SU-DHL-6 (cell line): ENCODE measurements at regions not wholly inside any gene's neighbourhood (a gene's known extent, or its start where the extent isn't known, plus 50 kb on each side); places are given as distances from the start of the nearest gene placed in this dataset.
A peak's percentile ranks its signal among the peaks of the same experiment; 100 is the strongest.

Source experiments
- H2AFZ ChIP-seq: fragments of 200-600 bp; sonication (generic); 2 replicates; pipeline ENCODE4 v1.6.1; 2014; ENCODE audit warnings: low read depth, mild to moderate bottlenecking, moderate library complexity, mixed read lengths, antibody characterized with exemption, low read length; ENCODE audit not compliant: severe bottlenecking
- H3F3A ChIP-seq: fragments of 200-600 bp; shearing (Covaris generic); 2 replicates; pipeline ENCODE4 v1.6.0; 2016; ENCODE audit warnings: antibody characterized with exemption, mild to moderate bottlenecking; ENCODE audit not compliant: insufficient read depth
- H3K27ac ChIP-seq: fragments of 200-600 bp; sonication (generic); 2 replicates; pipeline ENCODE4 v1.5.1; 2016; ENCODE audit warnings: low read depth, mild to moderate bottlenecking, low read length, moderate library complexity, mixed read lengths
- H3K27me3 ChIP-seq: fragments of 200-600 bp; sonication (generic), shearing (Covaris generic); 2 replicates; pipeline ENCODE4 v1.6.0; 2014; ENCODE audit warnings: mild to moderate bottlenecking, low read length
- H3K36me3 ChIP-seq: fragments of 200-600 bp; sonication (generic); 2 replicates; pipeline ENCODE4 v1.6.1; 2014; ENCODE audit warnings: mild to moderate bottlenecking, low read length, mixed read lengths
- H3K4me2 ChIP-seq: fragments of 300-600, 200-600 bp; shearing (Covaris generic), sonication (generic); 2 replicates; pipeline ENCODE4 v1.6.0; 2014; ENCODE audit warnings: low read length, low read depth, mild to moderate bottlenecking; ENCODE audit not compliant: poor library complexity, severe bottlenecking
- H3K4me3 ChIP-seq: fragments of 200-600 bp; sonication (generic); 2 replicates; pipeline ENCODE4 v1.5.1; 2014; ENCODE audit warnings: antibody characterized with exemption, low read length, mild to moderate bottlenecking, mixed read lengths; ENCODE audit not compliant: insufficient read depth, poor library complexity, severe bottlenecking
- H3K79me2 ChIP-seq: fragments of 200-600 bp; sonication (generic); 2 replicates; pipeline ENCODE4 v1.6.1; 2014; ENCODE audit warnings: mild to moderate bottlenecking, low read length, moderate library complexity; ENCODE audit not compliant: insufficient read depth
- H3K9ac ChIP-seq: fragments of 200-600 bp; sonication (generic); 2 replicates; pipeline ENCODE4 v1.7.0; 2014; ENCODE audit warnings: mild to moderate bottlenecking, low read length
- H3K9me2 ChIP-seq: fragments of 200-600 bp; sonication (generic); replicated peaks from 2 replicates; pipeline ENCODE4 v1.6.1; 2014; ENCODE audit warnings: low read length; ENCODE audit not compliant: insufficient read depth
- H3K9me3 ChIP-seq: fragments of 200-600 bp; sonication (generic); 2 replicates; pipeline ENCODE4 v1.6.1; 2014; ENCODE audit warnings: low read length, mixed read lengths; ENCODE audit not compliant: insufficient read depth
- H4K20me1 ChIP-seq: fragments of 200-600 bp; sonication (generic); 2 replicates; pipeline ENCODE4 v1.6.1; 2014; ENCODE audit warnings: low read depth, mild to moderate bottlenecking, antibody characterized with exemption, low read length, moderate library complexity, mixed read lengths
- EZH2phosphoT487 ChIP-seq: fragments of 200-600 bp; sonication (generic), shearing (Covaris generic); conservative IDR thresholded peaks from 2 replicates; pipeline ENCODE4 v1.6.1; 2018; ENCODE audit warnings: mild to moderate bottlenecking, antibody characterized with exemption, low read length, moderate library complexity, mixed read lengths
- TF ChIP-seq, protein P1 (sequence below): fragments of 200-600 bp; sonication (generic); IDR thresholded peaks from one replicate; pipeline ENCODE4 v1.5.1; 2017; ENCODE audit warnings: antibody characterized with exemption, mild to moderate bottlenecking, low read length, moderate library complexity; ENCODE audit not compliant: insufficient read depth, poor library complexity, severe bottlenecking

DNA sequence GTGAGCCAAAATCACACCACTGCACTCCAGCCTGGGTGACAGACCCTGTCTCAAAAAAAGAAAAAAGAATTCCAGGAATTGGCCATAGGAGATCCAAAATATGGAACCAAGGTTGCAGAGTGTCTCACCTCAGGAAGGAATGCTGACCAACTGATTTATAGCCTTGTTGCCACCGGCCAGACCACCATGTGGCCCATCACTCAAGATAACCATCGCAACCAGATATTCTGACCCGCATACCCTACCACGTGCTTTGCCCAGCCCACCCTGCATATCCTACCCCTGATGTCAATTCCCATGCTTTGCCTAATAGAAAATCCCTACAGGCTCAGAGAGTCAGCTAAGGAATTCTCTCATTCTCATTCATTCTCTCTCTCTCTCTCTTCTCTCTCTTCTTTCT lies 95.1 kb upstream of the DOCK9 start:
- H3K9me2 ChIP-seq, result no peaks in the 10 kb centered on the region
- H3K79me2 ChIP-seq, result no peaks in the 10 kb centered on the region
- H3K27ac ChIP-seq, result no peak overlapping the region
- no peak overlapping the region for H3K4me2 ChIP-seq
- H3F3A ChIP-seq, result no peaks in the 10 kb centered on the region
- peaks cover 7% of the 10 kb centered on the region; the same call in 1 of the 2 replicates for H3K9me3 ChIP-seq
- no peaks in the 10 kb centered on the region for H3K36me3 ChIP-seq
- no peaks in the 10 kb centered on the region for H4K20me1 ChIP-seq
- H3K4me3 ChIP-seq, result no peak overlapping the region
- TF ChIP-seq, protein P1, sequence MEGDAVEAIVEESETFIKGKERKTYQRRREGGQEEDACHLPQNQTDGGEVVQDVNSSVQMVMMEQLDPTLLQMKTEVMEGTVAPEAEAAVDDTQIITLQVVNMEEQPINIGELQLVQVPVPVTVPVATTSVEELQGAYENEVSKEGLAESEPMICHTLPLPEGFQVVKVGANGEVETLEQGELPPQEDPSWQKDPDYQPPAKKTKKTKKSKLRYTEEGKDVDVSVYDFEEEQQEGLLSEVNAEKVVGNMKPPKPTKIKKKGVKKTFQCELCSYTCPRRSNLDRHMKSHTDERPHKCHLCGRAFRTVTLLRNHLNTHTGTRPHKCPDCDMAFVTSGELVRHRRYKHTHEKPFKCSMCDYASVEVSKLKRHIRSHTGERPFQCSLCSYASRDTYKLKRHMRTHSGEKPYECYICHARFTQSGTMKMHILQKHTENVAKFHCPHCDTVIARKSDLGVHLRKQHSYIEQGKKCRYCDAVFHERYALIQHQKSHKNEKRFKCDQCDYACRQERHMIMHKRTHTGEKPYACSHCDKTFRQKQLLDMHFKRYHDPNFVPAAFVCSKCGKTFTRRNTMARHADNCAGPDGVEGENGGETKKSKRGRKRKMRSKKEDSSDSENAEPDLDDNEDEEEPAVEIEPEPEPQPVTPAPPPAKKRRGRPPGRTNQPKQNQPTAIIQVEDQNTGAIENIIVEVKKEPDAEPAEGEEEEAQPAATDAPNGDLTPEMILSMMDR, result no peak
- no peak for TF ChIP-seq EZH2phosphoT487
- no peaks in the 10 kb centered on the region for H3K27me3 ChIP-seq
- no peak overlapping the region for H3K9ac ChIP-seq
- H2AFZ ChIP-seq, result no peak overlapping the region

DNA sequence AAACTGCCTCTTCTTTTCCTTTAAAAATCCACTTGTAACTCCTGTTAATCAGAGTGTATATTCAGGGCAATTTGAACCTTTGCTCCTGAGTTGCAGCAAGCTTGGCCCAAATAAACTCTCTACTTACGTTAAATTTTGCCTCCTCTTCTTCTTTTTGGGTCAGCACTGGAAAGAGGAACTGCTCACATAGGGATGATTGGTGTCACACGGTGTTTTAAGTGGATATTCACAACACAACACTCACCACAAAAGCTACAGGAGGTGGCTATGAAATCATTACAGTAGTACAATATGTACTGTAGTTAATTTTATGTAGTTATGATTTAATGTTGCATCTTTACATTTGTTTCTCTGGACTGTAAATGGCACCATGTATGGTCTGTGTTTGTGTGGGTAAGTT lies 96.8 kb upstream of the DOCK9 start:
- Histone ChIP-seq H3K9me2 (no peaks in the 10 kb centered on the region), H3K27ac (no peak overlapping the region), H3F3A (no peaks in the 10 kb centered on the region), H2AFZ (no peak overlapping the region), H3K79me2 (no peaks in the 10 kb centered on the region), H3K9me3 (peaks cover 7% of the 10 kb centered on the region; the same call in 1 of the 2 replicates), H4K20me1 (no peaks in the 10 kb centered on the region), H3K36me3 (no peaks in the 10 kb centered on the region), H3K4me2 (no peak overlapping the region), H3K27me3 (no peaks in the 10 kb centered on the region), H3K4me3 (no peak overlapping the region), H3K9ac (no peak overlapping the region)
- TF ChIP-seq, protein P1, result no peak
- TF ChIP-seq EZH2phosphoT487, result no peak

DNA sequence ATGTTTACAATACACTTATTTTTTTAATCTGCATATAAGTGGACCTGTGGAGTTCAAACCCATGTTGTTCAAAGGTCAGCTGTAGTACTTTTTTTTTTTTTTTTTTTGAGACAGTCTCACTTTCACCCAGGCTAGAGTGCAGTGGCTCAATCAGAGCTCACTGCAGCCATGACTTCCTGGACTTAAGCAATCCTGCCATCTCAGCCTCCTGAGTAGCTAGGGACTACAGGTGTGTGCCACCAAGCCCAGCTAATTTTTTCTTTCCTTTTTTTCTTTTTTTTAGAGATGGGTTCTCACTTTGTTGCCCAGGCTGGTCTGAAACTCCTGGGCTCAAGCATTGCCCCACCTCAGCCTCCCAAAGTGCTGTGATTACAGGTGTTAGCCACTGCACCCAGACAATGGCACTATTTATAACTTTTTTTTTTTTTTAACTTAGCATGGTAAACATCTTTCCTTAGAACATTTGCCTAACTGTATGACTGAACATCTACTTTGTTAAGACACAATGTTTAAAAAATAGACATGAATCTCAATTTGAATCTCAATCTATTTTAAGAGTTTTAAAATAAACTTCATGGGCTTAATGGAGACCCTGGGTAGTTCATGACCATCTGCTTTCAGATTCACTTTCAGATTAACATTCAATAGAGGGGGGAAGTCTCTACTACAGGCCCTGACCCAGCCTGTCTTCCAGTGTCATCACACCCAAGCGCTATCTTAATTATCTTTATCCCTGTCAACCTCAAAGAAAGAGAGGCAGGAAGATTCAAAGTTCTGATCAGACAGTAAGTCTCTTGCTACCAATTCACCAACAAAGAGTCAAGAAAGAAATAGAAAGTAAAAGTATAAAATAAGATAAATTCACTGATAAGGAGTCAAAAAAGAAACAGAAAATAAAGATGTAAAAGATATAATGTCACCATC lies 97.7 kb upstream of the DOCK9 start:
- Histone ChIP-seq H3K27ac (peak overlapping the region; percentile 43), H3K4me3 (no peak overlapping the region), H3K4me2 (peak overlapping the region; percentile 26), H3K27me3 (no peaks in the 10 kb centered on the region), H3K9ac (no peak overlapping the region), H3K9me2 (no peaks in the 10 kb centered on the region), H3F3A (no peaks in the 10 kb centered on the region), H2AFZ (no peak overlapping the region), H3K36me3 (no peaks in the 10 kb centered on the region), H4K20me1 (no peaks in the 10 kb centered on the region), H3K9me3 (peaks cover 7% of the 10 kb centered on the region; the same call in 1 of the 2 replicates), H3K79me2 (no peaks in the 10 kb centered on the region)
- TF ChIP-seq EZH2phosphoT487, result no peak
- TF ChIP-seq, protein P1, result no peak
